Gastrocnemius medialis (tissue), 4 donors: ENCODE measurements at regions not wholly inside any gene's neighbourhood (a gene's known extent, or its start where the extent isn't known, plus 50 kb on each side); places are given as distances from the start of the nearest gene placed in this dataset.
"Not testable (repeated sequence)": the region's sequence is repeated elsewhere in the genome, so short reads cannot be mapped to it uniquely, and the experiment has no call there.

Experiments
- ATAC-seq, 2 donors: fragments of 150-250 bp; one replicate each; pipeline ENCODE4 v1.9.1; 2016
- DNase-seq, 2 donors: peaks; one replicate each; pipeline ENCODE4 v3.0.0-alpha.2; 2019
- H3K27ac ChIP-seq, 4 donors: fragments of 200-600 bp; sonication (generic); 1 replicate in 1 of 4; 2 replicates in 3 of 4; pipeline ENCODE4 v1.5.1; 2016 to 2018; ENCODE audit warnings: mild to moderate bottlenecking in 2 of 4, moderate library complexity in 1 of 4
- H3K27me3 ChIP-seq, 3 donors: fragments of 200-600 bp; sonication (generic) in 2 of 3; 1 replicate in 1 of 3; 2 replicates in 2 of 3; pipeline versions ENCODE4 v1.5.1 to v1.6.0; 2016 to 2019; ENCODE audit warnings: mild to moderate bottlenecking in 1 of 3, moderate library complexity in 1 of 3
- H3K36me3 ChIP-seq, 2 donors: fragments of 200-600 bp; sonication (generic) in 1 of 2; one replicate each; pipeline ENCODE4 v1.5.1; 2017 to 2018
- H3K4me1 ChIP-seq, 2 donors: fragments of 200-600 bp; sonication (generic) in 1 of 2; one replicate each; pipeline ENCODE4 v1.5.1; 2016 to 2017; ENCODE audit warnings: mild to moderate bottlenecking in 2 of 2
- H3K4me3 ChIP-seq, 4 donors: fragments of 200-600 bp; sonication (generic) in 3 of 4; 1 replicate in 1 of 4; 2 replicates in 3 of 4; pipeline ENCODE4 v1.5.1; 2016 to 2019; ENCODE audit warnings: mild to moderate bottlenecking in 2 of 4
- H3K9me3 ChIP-seq, 3 donors: fragments of 200-600 bp; sonication (generic) in 2 of 3; 1 replicate in 1 of 3; 2 replicates in 2 of 3; pipeline ENCODE4 v1.5.1; 2016 to 2019
- CTCF ChIP-seq, 5 experiments: fragments of 450-650 bp in 3 of 5; fragments of 200-600 bp in 2 of 5; sonication (generic) in 2 of 5; IDR thresholded peaks in 4 of 5; conservative IDR thresholded peaks in 1 of 5; 1 replicate in 4 of 5; 2 replicates in 1 of 5; pipeline ENCODE4 v1.5.1; 2016 to 2019; ENCODE audit warnings: antibody characterized with exemption in 5 of 5, mild to moderate bottlenecking in 3 of 5, moderate library complexity in 3 of 5
- POLR2A ChIP-seq, 2 donors: fragments of 450-650 bp; IDR thresholded peaks; one replicate each; pipeline ENCODE4 v1.6.1; 2017; ENCODE audit warnings: antibody characterized with exemption in 2 of 2, mild to moderate bottlenecking in 2 of 2, moderate library complexity in 2 of 2
- in situ Hi-C, 4 donors: fragments of 200-750 bp; cut with MboI; loops; one replicate each; pipeline versions ENCODE4 v1.15.0 to v1.8.0; 2017; ENCODE audit warnings: low sequenced_read_pairs in 4 of 4
- intact Hi-C: fragments of 100-400 bp; cut with DNase I; formaldehyde crosslinking; loops from one replicate; pipeline ENCODE4 v1.15.1; 2023; ENCODE audit warnings: low total_unique reads

DNA sequence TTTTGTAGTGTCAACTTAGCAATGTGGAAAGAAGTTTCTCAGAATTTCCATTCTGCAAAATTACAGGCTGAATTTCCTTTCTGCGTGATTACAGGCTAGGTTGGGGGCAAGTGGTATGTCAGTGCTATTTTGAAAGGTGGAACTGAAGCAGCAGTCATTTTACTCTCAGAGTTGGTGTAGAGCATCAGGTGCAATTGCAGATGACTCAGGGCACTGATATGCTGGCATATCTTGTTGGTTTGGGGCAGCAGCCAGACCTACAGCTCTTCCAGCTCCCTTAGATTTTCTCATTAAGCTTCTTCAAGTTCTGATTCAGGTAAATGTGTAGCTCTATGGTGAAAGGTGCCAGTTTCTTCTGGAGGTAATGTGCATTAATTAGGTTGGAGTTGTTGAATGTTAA, 930.7 kb upstream of the PCDH10 start:
- no peak for DNase-seq
- H3K27me3 ChIP-seq, result no peaks in the 10 kb centered on the region
- H3K4me3 ChIP-seq, result no peak overlapping the region
- intact Hi-C loops, result no loop called here
- no peak for ATAC-seq
- in situ Hi-C loops, result no loop called here
- TF ChIP-seq CTCF (IDR thresholded peaks at IDR 0.05 in 4 of 5, conservative IDR thresholded peaks at IDR 0.05 in 1 of 5) (no peak), POLR2A (IDR thresholded peaks at IDR 0.05) (no peak)
- H3K27ac ChIP-seq, result no peak overlapping the region
- H3K9me3 ChIP-seq, result no peaks in the 10 kb centered on the region
- H3K36me3 ChIP-seq, result no peaks in the 10 kb centered on the region
- H3K4me1 ChIP-seq, result no peaks in the 10 kb centered on the region

DNA sequence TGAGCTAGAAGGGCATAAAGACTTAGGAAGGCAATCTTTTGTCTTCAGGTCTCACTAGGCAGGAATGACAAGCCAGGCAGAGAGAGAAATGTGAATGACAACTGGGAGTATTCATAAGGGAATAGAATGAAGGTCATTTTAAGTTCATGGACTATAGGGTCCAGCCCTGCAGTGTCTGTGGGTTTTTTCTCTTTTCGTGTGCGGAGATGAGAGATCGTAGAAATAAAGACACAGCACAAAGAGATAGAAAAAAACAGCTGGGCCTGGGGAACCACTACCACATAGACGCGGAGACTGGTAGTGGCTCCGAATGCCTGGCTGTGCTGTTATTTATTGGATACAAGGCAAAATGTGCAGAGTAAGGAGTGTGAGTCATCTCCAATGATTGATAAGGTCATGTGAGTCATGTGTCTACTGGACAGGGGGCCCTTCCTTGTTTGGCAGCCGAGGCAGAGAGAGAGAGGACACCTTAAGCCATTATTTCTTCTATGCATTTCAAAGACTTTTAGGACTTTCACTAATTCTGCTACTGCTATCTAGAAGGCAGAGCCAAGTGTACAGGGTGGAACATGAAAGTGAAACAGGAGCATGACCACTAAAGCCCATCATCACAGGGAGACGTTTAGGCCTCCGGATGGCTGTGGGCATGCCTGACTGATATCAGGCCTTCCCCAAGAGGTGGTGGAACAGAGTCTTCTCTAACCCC, 921.8 kb upstream of the PCDH10 start:
- no peak for DNase-seq
- no peak for ATAC-seq

GRCh38 chr4:132227857-132228165, 921.3 kb upstream of the PCDH10 start:
- H3K36me3 ChIP-seq, in situ Hi-C loops, H3K4me1 ChIP-seq, intact Hi-C loops, H3K9me3 ChIP-seq, H3K27ac ChIP-seq, H3K27me3 ChIP-seq, H3K4me3 ChIP-seq, ATAC-seq: not testable (repeated sequence)
- peak in 1 of 2 donors; percentile 9 for DNase-seq

More for the DNA sequence above, 921.8 kb upstream of the PCDH10 start:
- no peaks in the 10 kb centered on the region for H3K27me3 ChIP-seq
- intact Hi-C loops (no loop called here), in situ Hi-C loops (no loop called here)
- H3K4me1 ChIP-seq, result no peaks in the 10 kb centered on the region
- TF ChIP-seq CTCF (IDR thresholded peaks at IDR 0.05 in 4 of 5, conservative IDR thresholded peaks at IDR 0.05 in 1 of 5) (no peak), POLR2A (IDR thresholded peaks at IDR 0.05) (no peak)
- H3K27ac ChIP-seq, result no peak overlapping the region
- H3K9me3 ChIP-seq, result no peaks in the 10 kb centered on the region
- H3K4me3 ChIP-seq, result no peak overlapping the region
- H3K36me3 ChIP-seq, result no peaks in the 10 kb centered on the region

- ATAC-seq, result no peak
These were observed 920.4 kb upstream of the PCDH10 start for GRCh38 chr4:132228676-132229075.

DNA sequence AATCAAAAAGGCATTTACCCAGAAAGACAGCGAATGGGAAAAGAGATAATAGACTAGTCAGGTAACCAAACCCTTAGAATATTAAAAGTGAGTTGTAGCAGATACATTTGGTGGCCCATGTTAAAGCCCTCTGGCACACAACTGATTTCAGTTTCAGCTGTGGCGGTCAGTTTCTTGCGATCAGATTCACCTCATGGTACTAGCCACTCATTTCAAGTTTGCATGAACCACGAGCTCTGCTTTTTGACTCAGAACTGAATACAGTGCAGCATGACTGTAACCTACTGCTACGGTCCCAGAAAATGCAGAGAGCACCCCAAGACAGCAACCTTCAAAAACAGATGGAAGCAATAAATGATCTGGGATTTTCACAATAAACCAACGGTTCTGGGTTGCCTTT, 919.1 kb upstream of the PCDH10 start:
- Histone ChIP-seq H3K27me3 (no peaks in the 10 kb centered on the region), H3K9me3 (no peaks in the 10 kb centered on the region), H3K36me3 (no peaks in the 10 kb centered on the region), H3K4me1 (no peaks in the 10 kb centered on the region), H3K27ac (no peak overlapping the region), H3K4me3 (no peak overlapping the region)
- DNase-seq, result no peak
- no peak for ATAC-seq
- in situ Hi-C loops (no loop called here), intact Hi-C loops (no loop called here)
- TF ChIP-seq CTCF (IDR thresholded peaks at IDR 0.05 in 4 of 5, conservative IDR thresholded peaks at IDR 0.05 in 1 of 5), result no peak

More at GRCh38 chr4:132228676-132229075, 920.4 kb upstream of the PCDH10 start:
- intact Hi-C loops, result no loop called here
- Histone ChIP-seq H3K9me3 (no peaks in the 10 kb centered on the region), H3K4me3 (no peak overlapping the region), H3K27me3 (no peaks in the 10 kb centered on the region), H3K36me3 (no peaks in the 10 kb centered on the region), H3K4me1 (no peaks in the 10 kb centered on the region), H3K27ac (no peak overlapping the region)
- in situ Hi-C loops, result no loop called here
- TF ChIP-seq CTCF (IDR thresholded peaks at IDR 0.05 in 4 of 5, conservative IDR thresholded peaks at IDR 0.05 in 1 of 5) (no peak), POLR2A (IDR thresholded peaks at IDR 0.05) (no peak)
- DNase-seq, result no peak
